Tibial artery (tissue), 4 donors: ENCODE measurements at regions not wholly inside any gene's neighbourhood (a gene's known extent, or its start where the extent isn't known, plus 50 kb on each side); places are given as distances from the start of the nearest gene placed in this dataset.
A peak's percentile ranks its signal among the peaks of the same experiment; 100 is the strongest.

Experiments used
- DNase-seq, 2 donors: peaks; one replicate each; pipeline ENCODE4 v3.0.0-alpha.2; 2019
- H3K27ac ChIP-seq, 2 donors: fragments of 200-600 bp; sonication (generic) in 1 of 2; 1 replicate in 1 of 2; 2 replicates in 1 of 2; pipeline ENCODE4 v1.5.1; 2018 to 2019; ENCODE audit warnings: mild to moderate bottlenecking in 1 of 2
- H3K27me3 ChIP-seq, 2 donors: fragments of 200-600 bp; sonication (generic) in 1 of 2; one replicate each; pipeline versions ENCODE4 v1.5.1 to v1.6.0; 2016 to 2019
- H3K36me3 ChIP-seq, 3 donors: fragments of 200-600 bp; sonication (generic) in 2 of 3; one replicate each; pipeline ENCODE4 v1.5.1; 2016 to 2019; ENCODE audit warnings: mild to moderate bottlenecking in 2 of 3
- H3K4me1 ChIP-seq, 4 donors: fragments of 200-600 bp; sonication (generic) in 2 of 4; 1 replicate in 3 of 4; 2 replicates in 1 of 4; pipeline ENCODE4 v1.5.1; 2016 to 2019
- H3K4me3 ChIP-seq, 2 donors: fragments of 200-600 bp; sonication (generic) in 1 of 2; 1 replicate in 1 of 2; 2 replicates in 1 of 2; pipeline ENCODE4 v1.5.1; 2018 to 2019; ENCODE audit warnings: mild to moderate bottlenecking in 2 of 2
- H3K9me3 ChIP-seq, 3 donors: fragments of 200-600 bp; sonication (generic) in 1 of 3; one replicate each; pipeline ENCODE4 v1.5.1; 2016 to 2019
- intact Hi-C: fragments of 100-400 bp; cut with DNase I; formaldehyde crosslinking; loops from one replicate; pipeline ENCODE4 v1.15.0; 2023; ENCODE audit warnings: low total_unique reads
- TF ChIP-seq, protein P1 (sequence below), 2 experiments: fragments of 200-600 bp in 1 of 2; fragments of 450-650 bp in 1 of 2; IDR thresholded peaks; one replicate each; pipeline ENCODE4 v1.5.1; 2017 to 2019; ENCODE audit warnings: antibody characterized with exemption in 2 of 2, mild to moderate bottlenecking in 1 of 2, moderate library complexity in 1 of 2

DNA sequence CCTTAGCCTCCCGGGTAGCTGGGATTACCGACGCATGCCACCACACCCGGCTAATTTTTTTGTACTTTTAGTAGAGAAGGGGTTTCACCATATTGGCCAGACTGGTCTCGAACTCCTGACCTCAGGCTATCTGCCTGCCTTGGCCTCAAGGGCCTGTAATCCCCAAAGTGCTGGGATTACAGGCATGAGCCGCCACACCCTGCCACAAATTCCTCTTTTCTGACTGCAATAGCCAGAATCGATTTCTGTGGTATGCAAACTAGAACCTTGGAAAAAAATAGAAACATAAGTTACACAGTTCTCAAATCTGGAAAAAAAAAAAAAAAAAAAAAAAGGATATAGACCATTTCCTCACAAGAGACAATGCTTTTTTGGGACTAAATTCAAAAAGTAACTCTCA lies 184.6 kb upstream of the EGLN3 start:
- Histone ChIP-seq H3K27ac (no peak overlapping the region), H3K4me3 (no peak overlapping the region), H3K4me1 (peaks cover 0 to 9% (median 4%) of the 10 kb centered on the region in 4 donors), H3K9me3 (no peaks in the 10 kb centered on the region), H3K36me3 (no peaks in the 10 kb centered on the region), H3K27me3 (no peaks in the 10 kb centered on the region)
- DNase-seq: no peak
- intact Hi-C loops: no loop called here
- TF ChIP-seq, protein P1, sequence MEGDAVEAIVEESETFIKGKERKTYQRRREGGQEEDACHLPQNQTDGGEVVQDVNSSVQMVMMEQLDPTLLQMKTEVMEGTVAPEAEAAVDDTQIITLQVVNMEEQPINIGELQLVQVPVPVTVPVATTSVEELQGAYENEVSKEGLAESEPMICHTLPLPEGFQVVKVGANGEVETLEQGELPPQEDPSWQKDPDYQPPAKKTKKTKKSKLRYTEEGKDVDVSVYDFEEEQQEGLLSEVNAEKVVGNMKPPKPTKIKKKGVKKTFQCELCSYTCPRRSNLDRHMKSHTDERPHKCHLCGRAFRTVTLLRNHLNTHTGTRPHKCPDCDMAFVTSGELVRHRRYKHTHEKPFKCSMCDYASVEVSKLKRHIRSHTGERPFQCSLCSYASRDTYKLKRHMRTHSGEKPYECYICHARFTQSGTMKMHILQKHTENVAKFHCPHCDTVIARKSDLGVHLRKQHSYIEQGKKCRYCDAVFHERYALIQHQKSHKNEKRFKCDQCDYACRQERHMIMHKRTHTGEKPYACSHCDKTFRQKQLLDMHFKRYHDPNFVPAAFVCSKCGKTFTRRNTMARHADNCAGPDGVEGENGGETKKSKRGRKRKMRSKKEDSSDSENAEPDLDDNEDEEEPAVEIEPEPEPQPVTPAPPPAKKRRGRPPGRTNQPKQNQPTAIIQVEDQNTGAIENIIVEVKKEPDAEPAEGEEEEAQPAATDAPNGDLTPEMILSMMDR (IDR thresholded peaks at IDR 0.05): no peak

DNA sequence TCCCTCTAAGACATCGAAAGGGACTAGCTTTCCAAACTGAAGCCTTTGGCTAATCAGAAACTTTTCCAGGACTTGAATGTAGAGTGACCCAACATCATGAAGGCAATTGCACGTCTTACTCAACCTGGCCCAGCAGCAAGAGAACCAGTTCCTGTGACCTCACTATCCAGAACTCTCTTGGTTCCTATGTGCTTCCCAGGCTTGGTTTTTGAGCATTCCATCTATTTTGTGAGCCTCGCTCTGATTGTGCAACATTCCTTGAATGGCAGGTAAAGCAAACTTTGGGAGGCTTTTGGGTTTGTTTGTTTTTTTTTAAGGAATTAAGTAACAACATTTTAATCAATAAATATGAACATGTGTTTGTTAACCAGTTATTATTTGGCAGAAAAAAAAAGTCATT lies 183.6 kb upstream of the EGLN3 start:
- H3K4me3 ChIP-seq: no peak overlapping the region
- peaks cover 0 to 1% (median under 1%) of the 10 kb centered on the region in 4 donors for H3K4me1 ChIP-seq
- H3K27ac ChIP-seq: no peak overlapping the region
- no peaks in the 10 kb centered on the region for H3K36me3 ChIP-seq
- intact Hi-C loops: no loop called here
- no peaks in the 10 kb centered on the region for H3K27me3 ChIP-seq
- TF ChIP-seq, protein P1 (IDR thresholded peaks at IDR 0.05): no peak
- no peaks in the 10 kb centered on the region for H3K9me3 ChIP-seq
- no peak for DNase-seq

DNA sequence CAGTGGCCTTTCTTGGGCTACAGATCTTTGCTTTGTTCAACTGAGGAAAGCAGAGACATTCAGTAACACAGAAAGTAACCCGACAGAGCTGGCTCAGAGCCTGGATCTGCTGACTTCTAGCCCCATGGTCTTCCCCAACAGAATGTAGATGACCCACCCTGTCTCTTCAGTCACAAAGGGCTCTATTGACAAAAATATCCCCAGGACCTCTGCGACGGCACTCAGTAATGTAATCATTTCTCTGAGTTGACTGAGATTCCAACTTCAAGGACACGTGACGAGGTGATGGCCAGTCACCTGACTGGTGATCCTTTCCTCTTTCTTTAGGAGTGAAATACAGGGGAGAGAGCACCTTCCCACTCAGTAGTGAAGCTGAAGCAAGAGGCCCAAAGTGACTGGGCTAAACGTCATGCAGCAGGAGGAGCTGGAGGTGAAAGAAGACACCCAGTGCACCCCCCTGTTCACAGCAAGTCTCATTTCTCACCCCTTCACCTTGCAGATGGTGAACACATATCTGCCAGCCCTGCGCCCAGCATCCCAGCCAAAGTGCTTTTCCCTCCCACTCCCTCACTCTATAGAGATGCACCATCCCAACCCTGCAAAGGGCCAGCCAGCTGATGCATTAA lies 179.2 kb upstream of the EGLN3 start:
- TF ChIP-seq, protein P1 (IDR thresholded peaks at IDR 0.05): no peak
- no peaks in the 10 kb centered on the region for H3K27me3 ChIP-seq
- H3K4me1 ChIP-seq: no peaks in the 10 kb centered on the region
- H3K36me3 ChIP-seq: no peaks in the 10 kb centered on the region
- intact Hi-C loops: no loop called here
- DNase-seq: no peak
- H3K27ac ChIP-seq: peak overlapping the region in 1 of 2 donors; percentile 55
- no peaks in the 10 kb centered on the region for H3K9me3 ChIP-seq
- no peak overlapping the region for H3K4me3 ChIP-seq

DNA sequence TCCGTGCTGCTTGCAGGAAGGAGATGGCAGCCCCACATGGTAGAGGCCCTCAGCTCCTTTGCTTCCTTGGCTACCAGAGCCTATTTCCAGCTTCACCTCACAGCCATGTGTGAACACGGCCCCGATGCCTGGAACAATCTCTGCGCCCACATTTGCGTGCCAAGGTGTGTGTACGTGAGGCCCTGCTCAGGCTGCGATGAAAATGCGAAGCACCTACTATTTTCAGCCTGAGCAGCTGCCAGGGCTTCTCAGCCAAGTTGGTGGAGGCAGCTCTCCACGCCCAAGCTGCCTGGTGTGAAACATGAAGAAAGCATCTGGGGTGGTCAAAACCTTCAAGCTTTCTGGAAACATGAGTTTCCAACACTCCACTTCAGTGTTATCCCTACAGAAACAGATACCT lies 177.8 kb upstream of the EGLN3 start:
- Histone ChIP-seq H3K27ac (peak overlapping the region in 1 of 2 donors; percentile 55), H3K9me3 (no peaks in the 10 kb centered on the region), H3K27me3 (peaks cover 0 to 3% of the 10 kb centered on the region in 2 donors), H3K4me3 (no peak overlapping the region), H3K36me3 (no peaks in the 10 kb centered on the region), H3K4me1 (no peaks in the 10 kb centered on the region)
- no peak for DNase-seq
- TF ChIP-seq, protein P1 (IDR thresholded peaks at IDR 0.05): no peak
- intact Hi-C loops: no loop called here

DNA sequence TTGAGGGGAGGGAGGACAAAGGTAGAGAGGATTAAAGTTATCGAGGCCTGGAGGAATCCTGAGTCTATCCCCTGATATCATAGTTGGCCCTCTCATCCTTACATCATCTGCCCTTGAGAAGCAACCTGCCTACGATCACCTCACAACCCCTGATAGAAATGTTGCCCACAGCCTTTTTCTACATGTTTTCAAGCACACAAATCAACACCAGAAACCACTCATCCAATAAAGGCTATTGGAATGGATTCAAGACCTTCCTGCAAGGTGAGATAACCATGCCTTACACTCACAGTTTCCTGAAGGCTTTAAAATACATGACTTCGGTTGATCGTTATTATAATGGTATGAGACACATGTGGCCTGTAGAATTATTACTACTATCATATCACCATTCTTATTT lies 175.7 kb upstream of the EGLN3 start:
- H3K9me3 ChIP-seq: no peaks in the 10 kb centered on the region
- TF ChIP-seq, protein P1 (IDR thresholded peaks at IDR 0.05): no peak
- no peak overlapping the region for H3K4me3 ChIP-seq
- H3K27me3 ChIP-seq: peaks cover 0 to 3% of the 10 kb centered on the region in 2 donors
- H3K36me3 ChIP-seq: no peaks in the 10 kb centered on the region
- no peaks in the 10 kb centered on the region for H3K4me1 ChIP-seq
- no peak overlapping the region for H3K27ac ChIP-seq
- intact Hi-C loops: no loop called here
- DNase-seq: no peak

DNA sequence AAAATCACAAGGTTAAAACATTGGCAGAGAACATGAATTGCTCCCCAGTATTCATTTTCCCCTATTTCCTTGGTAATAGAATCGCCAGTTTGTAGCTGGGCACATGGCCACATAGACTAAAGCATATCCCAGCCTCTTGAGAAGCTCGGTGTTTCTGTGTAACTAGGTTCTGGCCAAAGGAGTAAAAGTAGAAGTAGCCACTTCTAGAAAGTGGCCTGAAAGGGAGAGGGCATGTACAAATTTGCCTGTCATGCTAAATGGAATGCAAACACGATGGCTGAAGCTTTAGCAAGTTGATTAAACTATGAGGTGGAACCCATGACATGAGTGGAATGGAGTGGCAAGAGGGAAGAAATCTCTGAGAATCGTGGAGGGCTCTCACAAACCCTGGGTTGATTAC lies 173.7 kb upstream of the EGLN3 start:
- Histone ChIP-seq H3K4me1 (no peaks in the 10 kb centered on the region), H3K27ac (no peak overlapping the region), H3K27me3 (peaks cover 0 to 3% of the 10 kb centered on the region in 2 donors), H3K9me3 (no peaks in the 10 kb centered on the region), H3K4me3 (no peak overlapping the region), H3K36me3 (no peaks in the 10 kb centered on the region)
- intact Hi-C loops: no loop called here
- no peak for DNase-seq
- TF ChIP-seq, protein P1 (IDR thresholded peaks at IDR 0.05): no peak
